HUES48 (cell line): ENCODE measurements at regions not wholly inside any gene's neighbourhood (a gene's known extent, or its start where the extent isn't known, plus 50 kb on each side); places are given as distances from the start of the nearest gene placed in this dataset.
"Not testable (repeated sequence)": the region's sequence is repeated elsewhere in the genome, so short reads cannot be mapped to it uniquely, and the experiment has no call there.

Source experiments
- H3K27ac ChIP-seq: one replicate; pipeline ENCODE4 v1.7.0; 2013; ENCODE audit warnings: low read depth, low read length, inconsistent platforms
- H3K27me3 ChIP-seq: 2 replicates; pipeline ENCODE4 v1.6.1; 2013; ENCODE audit warnings: mild to moderate bottlenecking, low read length; ENCODE audit not compliant: control insufficient read depth, insufficient read depth
- H3K36me3 ChIP-seq: 2 replicates; pipeline ENCODE4 v1.6.1; 2013; ENCODE audit warnings: low read length; ENCODE audit not compliant: control insufficient read depth, insufficient read depth
- H3K4me1 ChIP-seq: 2 replicates; pipeline ENCODE4 v1.6.1; 2013; ENCODE audit warnings: mild to moderate bottlenecking, low read length; ENCODE audit not compliant: control insufficient read depth, insufficient read depth
- H3K4me3 ChIP-seq: 2 replicates; pipeline ENCODE4 v1.5.1; 2013; ENCODE audit warnings: mild to moderate bottlenecking, low read depth, low read length
- H3K9ac ChIP-seq: 2 replicates; pipeline ENCODE4 v1.6.1; 2013; ENCODE audit warnings: mild to moderate bottlenecking, low read depth, low read length, moderate library complexity
- H3K9me3 ChIP-seq: 2 replicates; pipeline ENCODE4 v1.6.1; 2013; ENCODE audit warnings: low read length; ENCODE audit not compliant: control insufficient read depth, insufficient read depth

DNA sequence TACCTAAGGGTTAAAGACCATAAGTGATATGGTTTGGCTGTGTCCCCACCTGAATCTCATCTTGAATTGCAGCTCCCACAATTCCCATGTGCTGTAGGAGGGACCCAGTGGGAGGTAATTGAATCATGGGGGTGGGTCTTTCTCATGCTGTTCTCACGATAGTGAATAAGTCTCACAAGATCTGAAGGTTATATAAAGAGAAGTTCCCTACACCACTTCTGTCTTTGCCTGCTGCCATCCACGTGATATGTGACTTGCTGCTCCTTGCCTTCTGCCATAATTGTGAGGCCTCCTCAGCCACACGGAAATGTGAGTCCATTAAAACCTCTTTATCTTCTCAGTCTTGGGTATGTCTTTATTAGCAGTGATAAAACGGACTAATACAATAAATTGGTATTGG lies 75.0 kb upstream of the CADPS start:
- H3K9ac ChIP-seq: 0 out of 2 replicates have a peak overlapping the region, but pooled peaks have one; percentile 12
- peak overlapping the region; percentile 77 for H3K27ac ChIP-seq
- peaks cover 26% of the 10 kb centered on the region for H3K4me1 ChIP-seq
- H3K27me3 ChIP-seq: no peaks in the 10 kb centered on the region
- H3K36me3 ChIP-seq: peaks cover 16% of the 10 kb centered on the region
- peak overlapping the region; percentile 62 for H3K4me3 ChIP-seq
- no peaks in the 10 kb centered on the region for H3K9me3 ChIP-seq

- H3K27ac ChIP-seq: peak overlapping the region; percentile 77
- H3K9ac ChIP-seq: no peak overlapping the region
- H3K9me3 ChIP-seq: no peaks in the 10 kb centered on the region
- peaks cover 28% of the 10 kb centered on the region for H3K4me1 ChIP-seq
- H3K4me3 ChIP-seq: peak overlapping the region; percentile 62
- H3K27me3 ChIP-seq: no peaks in the 10 kb centered on the region
- H3K36me3 ChIP-seq: peaks cover 25% of the 10 kb centered on the region
These were observed 75.9 kb upstream of the CADPS start for GRCh38 chr3:62951037-62951613.

- H3K9ac ChIP-seq, H3K27ac ChIP-seq: not testable (repeated sequence)
These were observed 76.7 kb upstream of the CADPS start for GRCh38 chr3:62951880-62952279.

GRCh38 chr3:62954580-62954979 lies 79.4 kb upstream of the CADPS start:
- Histone ChIP-seq H3K27ac (no peak overlapping the region), H3K9ac (no peak overlapping the region), H3K27me3 (no peaks in the 10 kb centered on the region), H3K36me3 (peaks cover 47% of the 10 kb centered on the region), H3K4me1 (peaks cover 25% of the 10 kb centered on the region), H3K9me3 (no peaks in the 10 kb centered on the region), H3K4me3 (no peak overlapping the region)

More at GRCh38 chr3:62951880-62952279, 76.7 kb upstream of the CADPS start:
- H3K4me1 ChIP-seq: peaks cover 28% of the 10 kb centered on the region
- H3K36me3 ChIP-seq: peaks cover 31% of the 10 kb centered on the region
- not testable (repeated sequence) for H3K27me3 ChIP-seq, H3K9me3 ChIP-seq
- peak overlapping the region; percentile 62 for H3K4me3 ChIP-seq

GRCh38 chr3:62955126-62955525 lies 79.9 kb upstream of the CADPS start:
- peaks cover 21% of the 10 kb centered on the region; the same call in 1 of the 2 replicates for H3K4me1 ChIP-seq
- peak overlapping the region; percentile 23 for H3K27ac ChIP-seq
- no peaks in the 10 kb centered on the region for H3K27me3 ChIP-seq
- H3K36me3 ChIP-seq: peaks cover 47% of the 10 kb centered on the region
- no peak overlapping the region for H3K4me3 ChIP-seq
- no peaks in the 10 kb centered on the region for H3K9me3 ChIP-seq
- no peak overlapping the region for H3K9ac ChIP-seq

- Histone ChIP-seq H3K36me3 (peaks cover 47% of the 10 kb centered on the region), H3K9ac (no peak overlapping the region), H3K4me3 (no peak overlapping the region)
These were observed 81.2 kb upstream of the CADPS start for GRCh38 chr3:62956411-62956810.

GRCh38 chr3:62961874-62962556 lies 86.8 kb upstream of the CADPS start:
- no peak overlapping the region for H3K4me3 ChIP-seq
- peaks cover 30% of the 10 kb centered on the region for H3K36me3 ChIP-seq
- H3K9ac ChIP-seq: no peak overlapping the region
- peaks cover 13% of the 10 kb centered on the region for H3K4me1 ChIP-seq
- H3K27me3 ChIP-seq: no peaks in the 10 kb centered on the region
- H3K27ac ChIP-seq: no peak overlapping the region
- no peaks in the 10 kb centered on the region for H3K9me3 ChIP-seq

More at GRCh38 chr3:62956411-62956810, 81.2 kb upstream of the CADPS start:
- no peaks in the 10 kb centered on the region for H3K9me3 ChIP-seq
- H3K27me3 ChIP-seq: no peaks in the 10 kb centered on the region
- no peak overlapping the region for H3K27ac ChIP-seq
- H3K4me1 ChIP-seq: peaks cover 17% of the 10 kb centered on the region

- Histone ChIP-seq H3K4me1 (peaks cover 13% of the 10 kb centered on the region), H3K9me3 (no peaks in the 10 kb centered on the region), H3K9ac (no peak overlapping the region), H3K27me3 (no peaks in the 10 kb centered on the region), H3K4me3 (no peak overlapping the region), H3K36me3 (peaks cover 24% of the 10 kb centered on the region), H3K27ac (no peak overlapping the region)
These were observed 87.5 kb upstream of the CADPS start for GRCh38 chr3:62962714-62963113.

DNA sequence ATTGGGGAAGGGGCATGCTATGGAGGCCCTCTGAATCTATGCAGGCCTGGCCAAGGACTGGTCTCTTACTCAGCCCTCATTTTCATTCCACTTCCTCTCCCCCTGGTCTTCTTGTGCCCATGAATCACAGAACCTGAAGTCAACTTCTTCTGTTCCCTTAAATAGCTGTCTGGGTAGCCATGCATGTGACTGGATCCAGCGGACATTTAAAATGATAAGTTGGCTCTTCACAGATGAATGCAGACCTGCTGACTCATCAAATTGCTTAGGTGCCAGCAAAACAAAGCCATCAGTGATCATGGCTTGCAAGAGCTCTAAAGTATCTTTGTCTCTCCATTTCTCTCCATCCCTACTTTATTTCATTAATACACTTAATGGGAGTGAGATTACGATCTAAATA lies 90.1 kb upstream of the CADPS start:
- H3K9ac ChIP-seq: no peak overlapping the region
- no peaks in the 10 kb centered on the region for H3K27me3 ChIP-seq
- no peak overlapping the region for H3K27ac ChIP-seq
- H3K36me3 ChIP-seq: peaks cover 15% of the 10 kb centered on the region
- H3K4me1 ChIP-seq: peaks cover 13% of the 10 kb centered on the region
- no peak overlapping the region for H3K4me3 ChIP-seq
- H3K9me3 ChIP-seq: no peaks in the 10 kb centered on the region

GRCh38 chr3:62968128-62968527 lies 92.9 kb upstream of the CADPS start:
- Histone ChIP-seq H3K4me3 (no peak overlapping the region), H3K27ac (no peak overlapping the region), H3K27me3 (no peaks in the 10 kb centered on the region), H3K36me3 (peaks cover 15% of the 10 kb centered on the region), H3K9ac (no peak overlapping the region), H3K9me3 (no peaks in the 10 kb centered on the region), H3K4me1 (no peaks in the 10 kb centered on the region)

GRCh38 chr3:62970648-62971047 lies 95.4 kb upstream of the CADPS start:
- H3K4me1 ChIP-seq: no peaks in the 10 kb centered on the region
- no peaks in the 10 kb centered on the region for H3K9me3 ChIP-seq
- peaks cover 6% of the 10 kb centered on the region for H3K36me3 ChIP-seq
- no peaks in the 10 kb centered on the region for H3K27me3 ChIP-seq
- no peak overlapping the region for H3K27ac ChIP-seq
- no peak overlapping the region for H3K9ac ChIP-seq
- H3K4me3 ChIP-seq: no peak overlapping the region
